ENCODE measurements at regions not wholly inside any gene's neighbourhood (a gene's known extent, or its start where the extent isn't known, plus 50 kb on each side); places are given as distances from the start of the nearest gene placed in this dataset.

- ATAC-seq (no peak), DNase-seq (no peak)
- Histone ChIP-seq H3K27me3 (ENCODE audit: insufficient read depth in 3 of 3, low read length in 2 of 3) (no peaks in the 10 kb centered on the region), H3K4me1 (peaks cover 10% of the 10 kb centered on the region), H3K4me3 (no peak overlapping the region), H3K36me3 (ENCODE audit: insufficient read depth in 1 of 2, low read depth in 1 of 2) (no peaks in the 10 kb centered on the region), H3K27ac (no peak overlapping the region), H3K9me3 (no peaks in the 10 kb centered on the region)
- intact Hi-C loops (cut with DNase I), result no loop called here
- TF ChIP-seq, protein P1, sequence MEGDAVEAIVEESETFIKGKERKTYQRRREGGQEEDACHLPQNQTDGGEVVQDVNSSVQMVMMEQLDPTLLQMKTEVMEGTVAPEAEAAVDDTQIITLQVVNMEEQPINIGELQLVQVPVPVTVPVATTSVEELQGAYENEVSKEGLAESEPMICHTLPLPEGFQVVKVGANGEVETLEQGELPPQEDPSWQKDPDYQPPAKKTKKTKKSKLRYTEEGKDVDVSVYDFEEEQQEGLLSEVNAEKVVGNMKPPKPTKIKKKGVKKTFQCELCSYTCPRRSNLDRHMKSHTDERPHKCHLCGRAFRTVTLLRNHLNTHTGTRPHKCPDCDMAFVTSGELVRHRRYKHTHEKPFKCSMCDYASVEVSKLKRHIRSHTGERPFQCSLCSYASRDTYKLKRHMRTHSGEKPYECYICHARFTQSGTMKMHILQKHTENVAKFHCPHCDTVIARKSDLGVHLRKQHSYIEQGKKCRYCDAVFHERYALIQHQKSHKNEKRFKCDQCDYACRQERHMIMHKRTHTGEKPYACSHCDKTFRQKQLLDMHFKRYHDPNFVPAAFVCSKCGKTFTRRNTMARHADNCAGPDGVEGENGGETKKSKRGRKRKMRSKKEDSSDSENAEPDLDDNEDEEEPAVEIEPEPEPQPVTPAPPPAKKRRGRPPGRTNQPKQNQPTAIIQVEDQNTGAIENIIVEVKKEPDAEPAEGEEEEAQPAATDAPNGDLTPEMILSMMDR (IDR thresholded peaks at IDR 0.05), result no peak
- 86 to 96% (median 89%) methylated on average over 2 of the region's 2 CpGs for WGBS, 3 donors
Measured at GRCh38 chr6:40922281-40922680, 116.7 kb downstream of the UNC5CL start.

- Histone ChIP-seq H3K4me1 (no peaks in the 10 kb centered on the region), H3K36me3 (ENCODE audit: insufficient read depth in 1 of 2, low read depth in 1 of 2) (no peaks in the 10 kb centered on the region), H3K27me3 (ENCODE audit: insufficient read depth in 3 of 3, low read length in 2 of 3) (no peaks in the 10 kb centered on the region), H3K27ac (no peak overlapping the region), H3K9me3 (no peaks in the 10 kb centered on the region), H3K4me3 (no peak overlapping the region)
- WGBS, 3 donors, result 64 to 78% (median 67%) methylated on average over 5 of the region's 5 CpGs
- DNase-seq (no peak), ATAC-seq (peak in 3 of 4 donors; percentile 62 to 63 (median 63))
- intact Hi-C loops (cut with DNase I), result no loop called here
- TF ChIP-seq, protein P1 (IDR thresholded peaks at IDR 0.05), result no peak
Measured at GRCh38 chr6:40918040-40918651, 120.9 kb downstream of the UNC5CL start.

GRCh38 chr6:40917603-40918002 lies 121.4 kb downstream of the UNC5CL start:
- no peak for DNase-seq
- H3K27me3 ChIP-seq (ENCODE audit: insufficient read depth in 3 of 3, low read length in 2 of 3), result no peaks in the 10 kb centered on the region
- H3K4me1 ChIP-seq, result no peaks in the 10 kb centered on the region
- ATAC-seq, result no peak
- H3K36me3 ChIP-seq (ENCODE audit: insufficient read depth in 1 of 2, low read depth in 1 of 2), result no peaks in the 10 kb centered on the region
- intact Hi-C loops (cut with DNase I), result no loop called here
- TF ChIP-seq, protein P1 (IDR thresholded peaks at IDR 0.05), result no peak
- 94 to 95% (median 95%) methylated on average over 3 of the region's 3 CpGs for WGBS, 3 donors
- H3K9me3 ChIP-seq, result no peaks in the 10 kb centered on the region
- H3K4me3 ChIP-seq, result no peak overlapping the region
- no peak overlapping the region for H3K27ac ChIP-seq

DNA sequence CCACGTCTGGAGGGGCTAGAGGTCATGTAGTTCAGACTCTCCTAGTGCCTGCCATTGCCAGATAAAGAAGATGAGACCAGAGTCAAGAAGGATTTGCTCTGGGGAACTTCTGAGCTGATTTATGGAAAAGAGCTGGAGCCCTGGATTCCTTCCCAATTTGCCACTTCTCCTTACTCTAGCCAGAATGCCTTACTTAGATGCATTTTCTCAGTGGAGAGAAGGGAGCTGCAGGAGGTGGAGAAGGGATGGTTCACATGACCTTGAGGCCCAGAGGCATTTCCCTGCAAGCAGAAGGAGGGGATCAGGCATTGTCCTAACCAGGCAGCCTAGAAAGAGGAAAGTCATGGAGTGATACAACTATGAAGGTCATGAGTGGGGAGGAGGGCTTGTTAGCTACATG lies 122.2 kb downstream of the UNC5CL start:
- Histone ChIP-seq H3K4me1 (no peaks in the 10 kb centered on the region), H3K4me3 (no peak overlapping the region), H3K27me3 (ENCODE audit: insufficient read depth in 3 of 3, low read length in 2 of 3) (no peaks in the 10 kb centered on the region), H3K27ac (no peak overlapping the region), H3K9me3 (no peaks in the 10 kb centered on the region), H3K36me3 (ENCODE audit: insufficient read depth in 1 of 2, low read depth in 1 of 2) (no peaks in the 10 kb centered on the region)
- ATAC-seq, result no peak
- TF ChIP-seq, protein P1 (IDR thresholded peaks at IDR 0.05), result no peak
- WGBS, 3 donors, result 50 to 70% (median 53%) methylated on average over 1 of the region's 1 CpG
- intact Hi-C loops (cut with DNase I), result no loop called here
- no peak for DNase-seq

DNA sequence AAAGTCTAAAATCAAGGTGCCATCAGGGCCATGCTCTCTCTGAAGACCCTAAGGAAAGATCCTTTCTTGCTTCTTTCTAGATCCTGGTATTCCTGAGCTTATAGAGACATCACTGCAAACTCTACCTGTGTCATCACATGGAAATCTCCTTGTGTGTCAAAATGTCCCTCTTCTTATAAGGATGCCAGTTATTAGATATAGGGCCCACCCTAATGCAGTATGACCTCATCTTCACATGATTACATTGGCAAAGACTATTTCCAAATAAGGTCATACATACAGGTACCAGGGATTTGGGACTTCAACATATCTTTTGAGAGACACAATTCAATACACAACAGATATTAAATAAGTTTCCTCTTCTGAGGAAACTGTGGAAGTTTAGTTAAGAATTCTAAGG lies 123.9 kb downstream of the UNC5CL start:
- Histone ChIP-seq H3K4me1 (no peaks in the 10 kb centered on the region), H3K27ac (no peak overlapping the region), H3K4me3 (no peak overlapping the region), H3K27me3 (ENCODE audit: insufficient read depth in 3 of 3, low read length in 2 of 3) (no peaks in the 10 kb centered on the region), H3K36me3 (ENCODE audit: insufficient read depth in 1 of 2, low read depth in 1 of 2) (no peaks in the 10 kb centered on the region), H3K9me3 (no peaks in the 10 kb centered on the region)
- intact Hi-C loops (cut with DNase I), result no loop called here
- ATAC-seq, result no peak
- TF ChIP-seq, protein P1 (IDR thresholded peaks at IDR 0.05), result no peak
- no peak for DNase-seq
